WTC11 (cell line): ENCODE measurements at regions not wholly inside any gene's neighbourhood (a gene's known extent, or its start where the extent isn't known, plus 50 kb on each side); places are given as distances from the start of the nearest gene placed in this dataset.

Source experiments
- CTCF ChIP-seq: fragments of 200-600 bp; IDR thresholded peaks from 2 replicates; pipeline ENCODE4 v1.8.0; 2022; ENCODE audit warnings: antibody characterized with exemption
- ELF4 ChIP-seq: sonication (generic); formaldehyde crosslinking; IDR thresholded peaks from 2 replicates; pipeline ENCODE4 v1.8.1; 2022; ENCODE audit warnings: low read depth, mild to moderate bottlenecking, moderate library complexity, missing genetic modification reagents
- GABPB1 ChIP-seq: sonication (generic); formaldehyde crosslinking; IDR thresholded peaks from 2 replicates; pipeline ENCODE4 v1.8.1; 2023; ENCODE audit warnings: mild to moderate bottlenecking, missing genetic modification reagents
- MAX ChIP-seq: sonication (generic); formaldehyde crosslinking; IDR thresholded peaks from 2 replicates; pipeline ENCODE4 v1.8.0; 2022; ENCODE audit warnings: mild to moderate bottlenecking, missing genetic modification reagents
- ZBTB21 ChIP-seq: sonication (generic); formaldehyde crosslinking; IDR thresholded peaks from 2 replicates; pipeline ENCODE4 v1.8.1; 2023; ENCODE audit warnings: mild to moderate bottlenecking, missing genetic modification reagents, borderline replicate concordance
- ZNF121 ChIP-seq: sonication (generic); formaldehyde crosslinking; IDR thresholded peaks from 2 replicates; pipeline ENCODE4 v1.8.0; 2023; ENCODE audit warnings: missing genetic modification reagents

- no peak for TF ChIP-seq ZNF121
- TF ChIP-seq CTCF: no peak
- TF ChIP-seq GABPB1 (CRISPR knock-in tag): no peak
- TF ChIP-seq ZBTB21: no peak
- no peak for TF ChIP-seq ELF4 (CRISPR knock-in tag)
- no peak for TF ChIP-seq MAX (CRISPR knock-in tag)
Measured at GRCh38 chr18:48467231-48467630, 58.0 kb upstream of the ZBTB7C start.
